GM12872 (cell line): ENCODE measurements at regions not wholly inside any gene's neighbourhood (a gene's known extent, or its start where the extent isn't known, plus 50 kb on each side); places are given as distances from the start of the nearest gene placed in this dataset.

Source experiments
- TF ChIP-seq, protein P1 (sequence below): IDR thresholded peaks from 3 replicates; pipeline ENCODE4 v1.5.1; 2011; ENCODE audit warnings: low read depth, mild to moderate bottlenecking, low read length, moderate library complexity; ENCODE audit not compliant: insufficient read depth

DNA sequence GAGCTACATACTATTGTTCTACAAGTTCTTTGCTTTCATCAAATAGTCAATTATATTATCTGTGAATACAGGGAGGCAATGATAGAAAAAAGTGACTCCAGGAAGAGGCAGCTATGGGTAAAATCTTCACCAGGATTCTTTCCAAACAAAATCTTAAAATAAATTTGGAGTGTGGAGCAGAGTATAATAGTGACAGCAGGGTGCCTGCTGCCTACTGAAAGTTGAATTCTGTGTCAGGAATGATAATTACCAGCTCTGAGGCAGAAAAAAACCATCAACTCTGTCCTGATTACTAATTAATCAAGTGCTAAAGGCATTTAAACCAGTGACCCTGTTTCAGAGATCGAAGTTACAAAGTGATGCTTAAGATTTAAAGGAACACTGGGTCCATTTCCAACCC, 148.0 kb downstream of the DIPK2A start:
- TF ChIP-seq, protein P1, sequence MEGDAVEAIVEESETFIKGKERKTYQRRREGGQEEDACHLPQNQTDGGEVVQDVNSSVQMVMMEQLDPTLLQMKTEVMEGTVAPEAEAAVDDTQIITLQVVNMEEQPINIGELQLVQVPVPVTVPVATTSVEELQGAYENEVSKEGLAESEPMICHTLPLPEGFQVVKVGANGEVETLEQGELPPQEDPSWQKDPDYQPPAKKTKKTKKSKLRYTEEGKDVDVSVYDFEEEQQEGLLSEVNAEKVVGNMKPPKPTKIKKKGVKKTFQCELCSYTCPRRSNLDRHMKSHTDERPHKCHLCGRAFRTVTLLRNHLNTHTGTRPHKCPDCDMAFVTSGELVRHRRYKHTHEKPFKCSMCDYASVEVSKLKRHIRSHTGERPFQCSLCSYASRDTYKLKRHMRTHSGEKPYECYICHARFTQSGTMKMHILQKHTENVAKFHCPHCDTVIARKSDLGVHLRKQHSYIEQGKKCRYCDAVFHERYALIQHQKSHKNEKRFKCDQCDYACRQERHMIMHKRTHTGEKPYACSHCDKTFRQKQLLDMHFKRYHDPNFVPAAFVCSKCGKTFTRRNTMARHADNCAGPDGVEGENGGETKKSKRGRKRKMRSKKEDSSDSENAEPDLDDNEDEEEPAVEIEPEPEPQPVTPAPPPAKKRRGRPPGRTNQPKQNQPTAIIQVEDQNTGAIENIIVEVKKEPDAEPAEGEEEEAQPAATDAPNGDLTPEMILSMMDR: no peak

DNA sequence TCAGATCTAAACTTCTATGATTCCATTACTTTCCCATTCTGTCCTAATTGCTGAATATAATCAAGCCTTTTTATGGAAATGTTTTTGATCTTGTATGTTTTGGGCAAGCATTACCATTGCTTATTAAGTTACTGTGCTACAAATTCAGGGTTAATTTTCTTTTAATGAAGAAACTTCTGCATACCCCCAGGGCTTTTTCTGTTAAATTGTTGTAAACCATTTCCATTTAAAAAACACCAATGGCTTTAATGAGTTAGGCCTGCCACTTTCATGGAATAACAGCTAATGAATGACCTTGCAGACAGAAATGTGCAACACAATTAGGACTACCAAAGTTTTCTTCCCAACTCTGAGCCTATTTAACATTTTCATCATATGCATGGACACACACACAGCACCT, 150.0 kb downstream of the DIPK2A start:
- TF ChIP-seq, protein P1: no peak

DNA sequence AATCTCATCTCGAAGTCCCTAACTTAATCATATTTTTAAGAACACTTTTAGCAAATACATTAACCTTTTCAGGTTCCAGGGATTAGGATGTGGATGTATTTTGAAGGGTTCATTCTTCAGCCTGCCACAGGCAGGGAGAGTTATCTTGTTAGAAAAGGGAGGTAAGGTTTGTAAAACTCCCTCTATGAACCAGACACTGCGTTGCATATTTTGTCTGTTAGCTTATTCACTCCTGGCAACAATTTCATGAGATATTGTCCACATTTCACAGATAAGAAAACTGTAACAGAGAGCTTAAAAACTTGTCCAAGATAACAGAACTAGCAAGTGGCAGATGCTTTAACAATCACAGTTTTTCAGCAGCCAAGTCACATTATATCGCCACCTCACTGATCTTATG, 155.4 kb downstream of the DIPK2A start:
- TF ChIP-seq, protein P1: no peak

DNA sequence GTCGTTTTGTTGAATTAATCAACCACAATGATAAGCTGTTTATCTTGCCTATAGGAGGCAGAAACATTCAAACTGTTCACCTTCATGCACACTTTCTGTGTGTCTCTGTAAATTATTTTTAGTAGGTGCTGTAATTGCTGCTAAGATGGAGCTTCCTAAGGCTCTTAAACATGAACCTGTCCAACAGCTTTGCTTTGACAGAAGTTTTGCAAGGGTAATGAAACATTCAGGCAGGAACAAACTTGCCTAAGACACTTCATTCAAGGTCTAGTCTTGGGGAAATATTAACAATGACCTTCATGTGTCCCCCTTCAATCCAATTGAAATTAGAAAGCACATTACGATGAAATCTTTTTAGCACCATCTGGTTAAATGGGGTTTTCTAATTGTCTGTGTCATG, 156.1 kb downstream of the DIPK2A start:
- TF ChIP-seq, protein P1: no peak

DNA sequence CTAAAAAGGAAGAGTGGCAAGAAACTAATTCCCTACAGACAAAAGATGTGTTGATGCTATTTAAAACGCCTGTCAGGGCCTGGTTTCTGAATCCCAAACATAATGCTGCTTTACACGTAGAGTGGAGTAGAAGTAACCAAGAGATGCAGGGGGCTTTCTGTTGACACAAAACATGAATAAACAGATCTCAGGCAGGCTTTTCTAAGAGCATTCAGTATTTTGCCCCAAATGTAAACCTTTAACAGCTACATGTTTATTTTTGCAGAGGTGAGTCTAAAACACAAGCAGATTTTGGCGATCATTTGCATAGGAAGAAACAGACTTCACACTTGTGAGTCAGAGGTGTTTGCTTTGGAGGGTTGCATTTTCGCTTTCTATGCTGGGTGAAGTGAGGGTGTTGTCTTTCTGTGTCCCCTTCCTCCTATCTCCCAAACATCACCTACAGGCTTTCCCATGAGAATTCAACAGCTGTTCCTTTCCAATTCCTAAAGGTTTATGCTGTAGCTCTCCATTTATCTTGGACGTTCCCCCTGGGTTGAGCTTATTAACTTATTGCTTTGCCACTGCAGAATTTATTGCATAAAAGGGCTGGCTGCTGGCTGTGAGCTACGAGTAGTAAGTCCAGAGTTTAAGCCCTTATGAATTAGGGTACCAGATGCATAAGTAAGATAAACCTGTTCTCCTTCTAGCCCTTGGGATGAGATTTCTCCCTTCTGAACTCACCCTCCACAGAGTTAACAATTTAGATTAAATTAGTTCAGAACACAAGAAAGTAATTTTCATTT, 156.7 kb downstream of the DIPK2A start:
- TF ChIP-seq, protein P1: no peak

DNA sequence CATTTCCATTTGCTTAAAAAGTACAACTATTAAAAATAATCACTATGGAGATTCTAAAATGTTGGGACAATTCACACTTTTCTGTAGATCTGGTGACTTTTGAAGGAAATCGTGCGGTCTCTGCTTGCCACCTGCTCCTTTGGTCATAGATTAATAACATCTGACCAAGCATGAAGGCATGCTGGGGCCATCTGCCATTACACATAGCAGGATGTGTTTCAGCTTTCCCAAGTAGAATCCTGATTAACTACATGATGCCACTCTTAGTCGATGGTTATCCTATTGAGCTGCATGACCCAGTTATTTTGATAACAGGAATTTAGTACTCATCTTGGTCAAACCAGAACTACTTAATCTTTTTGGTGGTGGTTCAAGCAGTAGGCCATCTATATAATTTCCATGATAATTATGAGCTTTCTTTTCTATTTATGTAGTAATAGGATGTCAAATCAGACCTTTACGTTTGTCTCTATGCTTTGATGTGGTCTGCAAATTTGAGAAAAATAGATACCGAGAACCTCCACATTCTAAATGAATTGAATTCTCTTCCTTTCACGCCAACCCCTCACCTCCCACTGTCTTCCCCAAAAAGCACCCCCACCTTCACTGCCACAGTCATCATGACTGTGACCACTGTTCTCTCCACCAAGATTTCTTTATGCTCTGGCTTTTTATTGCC, 158.1 kb downstream of the DIPK2A start:
- TF ChIP-seq, protein P1: no peak

DNA sequence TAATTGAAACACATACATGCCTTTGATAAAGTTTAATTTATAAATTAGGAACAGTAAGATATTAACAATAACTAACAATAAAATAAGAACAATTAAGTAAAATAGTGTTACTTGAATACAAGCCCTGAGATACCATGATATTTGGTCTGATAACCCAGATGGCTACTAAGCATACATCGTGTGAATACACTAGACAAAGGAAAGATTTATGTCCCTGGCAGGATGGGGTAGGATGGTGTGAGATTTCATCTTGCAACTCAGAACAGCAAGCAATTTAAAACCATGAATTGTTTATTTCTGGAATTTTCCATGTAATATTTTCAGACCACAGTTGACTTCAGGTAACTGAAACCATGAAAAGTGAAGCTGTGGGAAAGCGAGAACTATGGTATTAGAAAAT, 169.5 kb downstream of the DIPK2A start:
- TF ChIP-seq, protein P1: no peak
